ENCODE measurements at regions not wholly inside any gene's neighbourhood (a gene's known extent, or its start where the extent isn't known, plus 50 kb on each side); places are given as distances from the start of the nearest gene placed in this dataset.

DNA sequence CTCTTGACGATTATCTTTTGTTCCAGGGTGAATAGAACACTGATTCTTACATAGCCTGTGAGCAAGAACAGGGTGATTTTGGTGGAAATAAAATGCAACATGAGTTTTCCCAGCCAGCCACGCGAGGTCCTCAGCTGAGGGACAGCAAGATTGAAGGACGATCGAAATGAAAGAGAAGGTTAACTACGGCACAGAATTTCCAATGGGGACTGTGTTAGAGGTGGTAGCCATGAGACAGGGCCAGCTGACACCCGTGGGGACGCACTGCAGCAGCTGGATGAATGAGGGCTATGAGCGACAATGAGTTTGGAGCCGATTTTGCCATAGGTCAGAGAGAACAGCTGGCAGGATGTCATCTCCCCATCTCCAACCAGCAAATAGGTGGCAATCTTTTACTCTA is 243.4 kb upstream of the PELI2 start:
- Mint-ChIP-seq H3K27ac (no peak overlapping the region), H3K4me3 (no peak overlapping the region), H3K4me1 (no peaks in the 10 kb centered on the region), H3K27me3 (peaks cover 19% of the 10 kb centered on the region), H3K9me3 (no peaks in the 10 kb centered on the region), H3K36me3 (ENCODE audit: low read depth) (no peaks in the 10 kb centered on the region)
- ChIA-PET CTCF (no interaction called here), POLR2A (no interaction called here)
- DNase-seq, result no peak

DNA sequence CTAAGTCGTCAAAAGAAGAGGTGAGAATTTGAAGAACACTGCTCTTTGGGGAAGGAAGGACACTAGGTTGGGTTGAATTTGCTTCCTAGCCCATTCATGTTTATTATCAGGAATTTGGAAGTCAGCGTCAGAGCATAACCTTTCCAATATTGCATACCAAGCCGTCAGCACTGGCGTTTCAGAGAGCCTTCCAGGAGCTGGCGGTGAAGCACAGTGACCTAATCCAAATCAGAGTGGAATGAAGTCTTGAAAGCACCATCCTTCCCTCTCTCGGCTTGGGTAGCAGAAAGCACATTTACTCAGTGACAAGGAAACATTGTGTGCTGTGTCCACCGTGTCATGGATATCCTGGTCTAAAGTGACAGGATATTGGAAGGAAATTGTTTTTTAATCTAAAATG is 240.3 kb upstream of the PELI2 start:
- no peaks in the 10 kb centered on the region for H3K36me3 Mint-ChIP-seq (ENCODE audit: low read depth)
- no peak overlapping the region for H3K27ac Mint-ChIP-seq
- no peak overlapping the region for H3K4me3 Mint-ChIP-seq
- H3K9me3 Mint-ChIP-seq, result no peaks in the 10 kb centered on the region
- DNase-seq, result no peak
- H3K27me3 Mint-ChIP-seq, result peaks cover 11% of the 10 kb centered on the region
- no peaks in the 10 kb centered on the region for H3K4me1 Mint-ChIP-seq
- ChIA-PET CTCF (no interaction called here), POLR2A (no interaction called here)

DNA sequence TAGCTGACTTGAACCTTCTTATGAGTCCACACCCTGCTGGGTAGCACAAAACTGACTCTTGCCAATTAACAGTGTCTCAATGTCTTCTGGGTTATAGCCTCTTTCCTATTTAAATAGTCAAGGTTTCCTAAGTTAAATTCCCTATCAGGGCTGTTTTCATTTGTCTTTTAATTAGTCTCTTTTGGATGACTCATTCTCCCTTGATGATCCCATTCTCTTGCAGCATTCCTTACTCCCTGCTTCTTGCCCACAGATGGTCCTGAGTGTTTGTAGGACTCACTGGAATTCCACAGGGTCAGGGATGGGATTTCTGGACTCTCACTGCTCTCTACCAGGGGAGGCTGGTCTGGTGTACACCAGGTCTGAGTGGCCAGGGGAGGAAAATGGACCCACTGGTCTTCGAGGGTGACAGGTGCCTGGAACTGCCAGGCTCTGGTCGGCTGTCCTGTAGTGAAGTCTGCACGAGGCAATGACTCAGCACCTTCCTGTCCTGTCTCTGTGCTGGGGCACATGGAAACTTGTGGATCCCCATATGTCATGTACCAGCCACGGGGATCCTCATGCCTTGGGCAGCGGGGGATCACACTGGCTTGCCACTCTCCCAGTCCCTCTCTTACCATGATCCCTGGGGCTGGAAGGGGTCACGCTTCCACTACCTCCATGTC is 236.5 kb upstream of the PELI2 start:
- no peak for DNase-seq
- Mint-ChIP-seq H3K27me3 (peaks cover 19% of the 10 kb centered on the region), H3K27ac (no peak overlapping the region), H3K4me3 (no peak overlapping the region), H3K36me3 (ENCODE audit: low read depth) (no peaks in the 10 kb centered on the region), H3K9me3 (no peaks in the 10 kb centered on the region), H3K4me1 (no peaks in the 10 kb centered on the region)
- POLR2A ChIA-PET, result no interaction called here
- CTCF ChIA-PET, result no interaction called here

DNA sequence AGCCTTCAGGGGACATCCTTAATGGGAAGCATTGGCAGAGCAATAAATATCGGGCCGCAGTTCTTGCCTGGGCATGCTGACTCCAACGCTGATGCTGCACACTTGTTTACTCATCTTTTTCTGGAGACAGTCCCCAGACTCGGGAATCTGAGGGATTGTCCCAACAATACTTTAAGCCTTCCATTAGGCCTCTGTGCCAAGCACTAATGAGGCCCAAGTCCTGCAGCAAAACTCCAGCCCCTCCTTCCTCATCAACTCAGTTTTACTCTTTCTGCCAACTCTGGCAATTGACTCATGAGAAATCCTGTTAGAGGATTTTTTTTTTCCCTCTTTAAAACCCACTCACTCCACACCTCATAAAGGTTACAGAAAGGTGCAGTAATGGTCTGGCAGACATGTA is 233.4 kb upstream of the PELI2 start:
- Mint-ChIP-seq H3K4me1 (no peaks in the 10 kb centered on the region), H3K9me3 (no peaks in the 10 kb centered on the region), H3K27me3 (peaks cover 13% of the 10 kb centered on the region), H3K4me3 (no peak overlapping the region), H3K27ac (no peak overlapping the region), H3K36me3 (ENCODE audit: low read depth) (no peaks in the 10 kb centered on the region)
- POLR2A ChIA-PET, result no interaction called here
- CTCF ChIA-PET, result no interaction called here
- DNase-seq, result no peak

DNA sequence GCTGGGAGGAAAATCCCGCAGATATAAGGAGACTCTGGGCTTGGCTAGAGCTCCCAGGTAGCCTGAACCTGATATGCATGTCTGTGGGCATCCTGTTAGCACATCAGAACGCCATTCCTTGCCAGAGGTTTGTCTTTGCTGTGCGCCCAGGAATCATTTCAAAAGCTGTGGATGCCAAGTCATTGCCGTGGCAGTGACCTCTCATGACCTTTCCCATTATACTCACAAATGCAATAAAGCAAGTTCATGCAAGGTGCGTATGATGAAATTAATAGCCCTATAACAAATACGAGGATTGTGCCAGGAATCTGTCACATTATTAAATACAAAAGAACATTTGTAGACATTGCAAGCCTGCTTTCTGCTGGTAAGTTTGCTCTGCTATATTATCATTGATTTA is 229.1 kb upstream of the PELI2 start:
- no peak overlapping the region for H3K4me3 Mint-ChIP-seq
- H3K27ac Mint-ChIP-seq, result no peak overlapping the region
- H3K4me1 Mint-ChIP-seq, result no peaks in the 10 kb centered on the region
- CTCF ChIA-PET, result no interaction called here
- no peak for DNase-seq
- peaks cover 18% of the 10 kb centered on the region for H3K27me3 Mint-ChIP-seq
- H3K9me3 Mint-ChIP-seq, result no peaks in the 10 kb centered on the region
- POLR2A ChIA-PET, result no interaction called here
- no peaks in the 10 kb centered on the region for H3K36me3 Mint-ChIP-seq (ENCODE audit: low read depth)

DNA sequence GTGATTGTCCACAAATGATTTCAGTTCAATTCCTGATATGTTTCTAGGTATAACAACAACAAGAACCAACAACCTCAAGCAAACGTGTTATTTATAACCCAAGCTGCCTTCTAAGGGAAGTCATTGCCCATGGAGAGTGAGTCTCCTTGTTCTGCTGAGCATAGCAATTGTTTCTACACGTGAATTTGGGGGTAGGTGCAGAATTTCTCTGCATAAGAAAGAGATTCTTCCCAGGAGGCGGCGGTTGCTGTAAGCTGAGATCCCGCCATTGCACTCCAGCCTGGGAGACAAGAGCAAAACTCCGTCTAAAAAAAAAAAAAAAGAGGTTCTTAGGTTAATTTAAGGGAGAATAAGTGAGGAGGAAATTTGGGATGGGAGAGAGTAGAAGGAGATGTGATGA is 226.5 kb upstream of the PELI2 start:
- no peaks in the 10 kb centered on the region for H3K36me3 Mint-ChIP-seq (ENCODE audit: low read depth)
- no peaks in the 10 kb centered on the region for H3K4me1 Mint-ChIP-seq
- no peak overlapping the region for H3K4me3 Mint-ChIP-seq
- POLR2A ChIA-PET, result interaction anchor here (0.6 kb wide), 1 partner anchor 451 kb away, joined by 4 read pairs; no protein-coding TSS in a partner anchor
- H3K27me3 Mint-ChIP-seq, result peaks cover 13% of the 10 kb centered on the region
- CTCF ChIA-PET, result no interaction called here
- no peaks in the 10 kb centered on the region for H3K9me3 Mint-ChIP-seq
- no peak for DNase-seq
- no peak overlapping the region for H3K27ac Mint-ChIP-seq

DNA sequence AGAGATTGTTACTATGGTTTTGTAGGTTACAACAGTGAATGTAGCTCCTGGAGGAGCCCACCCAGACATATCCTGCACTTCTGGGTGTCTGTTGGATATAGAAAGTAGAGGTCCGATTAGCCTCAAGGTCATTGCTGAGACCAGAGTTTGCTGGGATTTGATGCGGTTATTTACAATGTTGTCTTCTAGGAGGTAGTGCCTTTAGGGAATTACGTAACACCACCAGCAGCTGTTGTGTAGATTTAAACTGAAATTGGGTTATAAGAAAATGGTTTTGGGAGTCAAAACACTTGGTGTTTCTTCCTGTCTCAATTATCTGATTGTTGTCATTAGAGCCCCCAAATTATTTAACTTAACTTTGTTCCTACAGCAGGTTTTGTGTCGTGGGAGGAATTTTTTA is 225.3 kb upstream of the PELI2 start:
- POLR2A ChIA-PET, result no interaction called here
- Mint-ChIP-seq H3K4me3 (no peak overlapping the region), H3K36me3 (ENCODE audit: low read depth) (no peaks in the 10 kb centered on the region), H3K4me1 (no peaks in the 10 kb centered on the region), H3K27ac (no peak overlapping the region), H3K27me3 (peaks cover 10% of the 10 kb centered on the region), H3K9me3 (no peaks in the 10 kb centered on the region)
- DNase-seq, result no peak
- CTCF ChIA-PET, result no interaction called here

DNA sequence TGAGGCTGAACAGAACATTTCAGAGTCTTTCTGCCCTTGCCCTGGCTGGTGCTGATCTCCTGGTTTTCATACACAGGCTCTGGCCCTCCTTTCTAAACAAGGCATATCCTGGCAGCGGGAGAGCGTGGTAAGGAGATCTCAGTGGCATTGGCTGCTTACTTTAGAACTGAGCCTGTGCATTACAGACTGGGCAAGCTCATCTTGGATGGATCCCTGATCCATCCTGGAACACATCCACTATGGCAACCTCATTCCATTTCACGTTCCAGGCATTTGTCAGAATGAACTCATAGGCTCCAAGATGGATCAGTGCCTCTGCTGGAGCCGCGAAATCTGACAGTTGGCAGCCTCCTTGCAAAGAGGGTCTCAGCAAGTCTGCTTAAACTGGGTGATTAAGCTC is 224.5 kb upstream of the PELI2 start:
- ChIA-PET POLR2A (no interaction called here), CTCF (interaction anchor here (1.2 kb wide), 1 partner anchor 162 kb away, joined by 4 read pairs; no protein-coding TSS in a partner anchor)
- Mint-ChIP-seq H3K4me3 (no peak overlapping the region), H3K4me1 (no peaks in the 10 kb centered on the region), H3K9me3 (no peaks in the 10 kb centered on the region), H3K27ac (no peak overlapping the region), H3K27me3 (peaks cover 10% of the 10 kb centered on the region), H3K36me3 (ENCODE audit: low read depth) (no peaks in the 10 kb centered on the region)
- no peak for DNase-seq

DNA sequence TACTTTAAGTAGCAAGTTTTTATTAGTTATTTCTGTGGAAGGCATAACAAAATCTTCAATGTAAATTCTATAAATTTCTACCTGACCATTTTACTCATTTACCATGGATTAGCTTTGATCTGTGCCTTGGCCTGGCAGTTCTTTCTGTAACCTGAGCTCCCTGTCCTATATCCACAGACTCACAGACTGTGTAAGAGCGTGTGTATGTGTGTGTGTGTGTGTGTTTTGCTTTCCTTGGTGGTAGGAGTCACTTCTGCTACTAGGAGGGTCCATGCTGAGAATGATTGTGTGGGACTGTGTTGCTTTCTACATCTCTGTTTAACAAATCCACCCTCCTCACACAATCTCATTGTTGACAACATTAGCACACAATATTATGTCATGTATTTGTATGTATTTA is 221.2 kb upstream of the PELI2 start:
- no peaks in the 10 kb centered on the region for H3K4me1 Mint-ChIP-seq
- no peaks in the 10 kb centered on the region for H3K36me3 Mint-ChIP-seq (ENCODE audit: low read depth)
- H3K4me3 Mint-ChIP-seq, result no peak overlapping the region
- DNase-seq, result no peak
- H3K9me3 Mint-ChIP-seq, result no peaks in the 10 kb centered on the region
- CTCF ChIA-PET, result no interaction called here
- H3K27me3 Mint-ChIP-seq, result peaks cover 6% of the 10 kb centered on the region
- POLR2A ChIA-PET, result no interaction called here
- no peak overlapping the region for H3K27ac Mint-ChIP-seq

DNA sequence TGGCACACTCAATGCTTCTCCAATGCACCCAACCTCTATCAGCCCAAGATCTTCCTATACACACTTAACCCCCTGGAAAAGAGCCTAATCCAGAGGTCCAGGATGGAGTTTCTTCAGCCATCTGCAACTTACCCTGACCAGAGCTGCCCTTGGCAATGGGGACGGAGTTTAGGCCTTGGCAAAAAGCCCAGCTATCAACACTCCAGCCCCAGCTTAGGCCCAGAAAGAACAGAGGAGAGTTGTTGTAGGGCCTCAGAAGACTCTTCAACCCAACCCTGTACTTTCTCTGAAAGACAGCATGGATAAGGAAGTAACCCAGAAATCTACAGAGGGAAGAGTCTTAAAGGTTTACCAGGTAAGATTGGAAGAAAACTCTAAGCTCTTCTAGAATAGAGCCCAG is 219.3 kb upstream of the PELI2 start:
- H3K4me3 Mint-ChIP-seq, result no peak overlapping the region
- H3K36me3 Mint-ChIP-seq (ENCODE audit: low read depth), result no peaks in the 10 kb centered on the region
- no peak for DNase-seq
- no peaks in the 10 kb centered on the region for H3K9me3 Mint-ChIP-seq
- POLR2A ChIA-PET, result no interaction called here
- peaks cover 3% of the 10 kb centered on the region for H3K27me3 Mint-ChIP-seq
- CTCF ChIA-PET, result no interaction called here
- no peaks in the 10 kb centered on the region for H3K4me1 Mint-ChIP-seq
- no peak overlapping the region for H3K27ac Mint-ChIP-seq

DNA sequence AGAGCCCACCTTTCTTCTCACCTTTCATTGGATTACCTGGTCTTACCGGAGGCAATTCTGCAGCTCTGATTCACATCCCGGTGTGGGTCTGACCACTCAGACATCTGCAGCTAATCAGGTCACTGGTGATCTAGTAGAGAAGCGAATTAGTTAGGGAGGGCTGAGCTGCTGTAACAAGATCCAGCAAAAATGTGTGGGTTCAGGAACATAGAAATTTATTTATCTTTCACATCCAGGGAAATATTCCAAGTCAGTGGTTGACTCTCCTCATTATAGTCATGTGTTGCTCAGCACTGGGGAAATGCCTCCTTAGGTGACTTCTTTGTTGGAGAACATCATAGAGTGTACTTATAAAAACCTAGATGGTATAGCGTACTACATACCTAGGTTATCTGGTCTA is 218.7 kb upstream of the PELI2 start:
- no peak overlapping the region for H3K27ac Mint-ChIP-seq
- CTCF ChIA-PET, result no interaction called here
- no peak overlapping the region for H3K4me3 Mint-ChIP-seq
- H3K4me1 Mint-ChIP-seq, result no peaks in the 10 kb centered on the region
- H3K9me3 Mint-ChIP-seq, result no peaks in the 10 kb centered on the region
- H3K27me3 Mint-ChIP-seq, result peaks cover 3% of the 10 kb centered on the region
- H3K36me3 Mint-ChIP-seq (ENCODE audit: low read depth), result no peaks in the 10 kb centered on the region
- no peak for DNase-seq
- POLR2A ChIA-PET, result no interaction called here

DNA sequence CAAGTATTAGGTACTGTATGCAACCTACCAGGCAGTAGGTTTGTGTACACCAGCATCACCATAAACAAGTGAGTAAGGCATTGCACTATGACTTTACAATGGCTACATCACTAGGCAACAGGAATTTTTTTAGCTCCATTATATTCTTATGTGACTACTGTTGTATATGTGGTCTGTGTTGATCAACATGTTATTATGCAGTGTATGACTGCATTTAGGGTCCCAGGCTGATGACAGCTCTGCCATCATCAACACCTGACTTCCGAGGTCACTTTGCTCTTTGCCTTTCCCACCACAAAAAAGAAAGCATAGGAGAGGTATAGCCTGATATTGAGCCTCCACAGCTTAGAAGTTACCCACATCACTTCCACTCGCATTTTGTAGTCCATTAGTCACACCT is 217.5 kb upstream of the PELI2 start:
- DNase-seq, result no peak
- Mint-ChIP-seq H3K4me3 (no peak overlapping the region), H3K4me1 (no peaks in the 10 kb centered on the region), H3K9me3 (no peaks in the 10 kb centered on the region), H3K36me3 (ENCODE audit: low read depth) (no peaks in the 10 kb centered on the region), H3K27ac (no peak overlapping the region), H3K27me3 (peaks cover 2% of the 10 kb centered on the region)
- POLR2A ChIA-PET, result no interaction called here
- CTCF ChIA-PET, result no interaction called here

DNA sequence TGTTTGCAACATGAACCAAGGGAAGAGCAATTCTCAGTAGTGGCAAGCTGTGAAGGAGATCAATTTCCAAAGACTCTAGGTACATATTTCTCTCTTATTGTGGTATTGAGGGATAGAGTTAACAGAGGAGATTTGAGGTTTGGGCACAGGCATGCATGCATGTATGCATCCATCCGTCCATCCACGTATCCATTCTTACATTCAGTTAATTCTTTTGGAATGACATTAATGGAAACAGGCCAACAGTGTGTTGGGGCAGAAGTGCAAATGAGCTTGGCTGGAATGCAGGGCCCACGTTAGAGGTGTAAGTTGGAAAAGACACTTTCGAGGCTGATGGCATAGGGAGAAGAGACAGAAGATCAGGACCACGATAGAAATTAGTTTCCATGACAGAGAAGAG is 216.9 kb upstream of the PELI2 start:
- Mint-ChIP-seq H3K4me3 (no peak overlapping the region), H3K4me1 (no peaks in the 10 kb centered on the region), H3K36me3 (ENCODE audit: low read depth) (no peaks in the 10 kb centered on the region), H3K9me3 (no peaks in the 10 kb centered on the region), H3K27me3 (peaks cover 2% of the 10 kb centered on the region), H3K27ac (no peak overlapping the region)
- DNase-seq, result no peak
- POLR2A ChIA-PET, result no interaction called here
- CTCF ChIA-PET, result no interaction called here

DNA sequence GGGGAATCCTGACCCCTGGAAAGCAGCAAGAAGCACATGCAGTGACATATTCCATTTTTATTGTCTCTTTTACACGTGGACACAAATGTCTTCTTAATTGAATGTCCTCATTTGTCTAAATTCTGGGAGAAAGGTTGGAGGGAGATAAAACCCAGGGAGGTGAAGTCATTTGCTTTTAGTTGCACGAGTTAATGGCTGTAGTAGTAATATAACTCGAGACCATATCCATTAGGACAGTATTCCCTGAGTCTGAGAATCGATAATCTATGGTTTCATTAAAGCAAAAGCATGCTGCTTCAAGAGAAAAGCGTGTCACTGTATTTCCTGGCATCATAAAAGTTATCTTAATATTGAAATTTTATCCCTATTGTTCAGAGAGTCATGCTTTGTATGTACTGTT is 216.0 kb upstream of the PELI2 start:
- ChIA-PET CTCF (no interaction called here), POLR2A (no interaction called here)
- Mint-ChIP-seq H3K36me3 (ENCODE audit: low read depth) (no peaks in the 10 kb centered on the region), H3K4me1 (no peaks in the 10 kb centered on the region), H3K9me3 (no peaks in the 10 kb centered on the region), H3K27ac (no peak overlapping the region), H3K27me3 (peaks cover 2% of the 10 kb centered on the region), H3K4me3 (no peak overlapping the region)
- no peak for DNase-seq

DNA sequence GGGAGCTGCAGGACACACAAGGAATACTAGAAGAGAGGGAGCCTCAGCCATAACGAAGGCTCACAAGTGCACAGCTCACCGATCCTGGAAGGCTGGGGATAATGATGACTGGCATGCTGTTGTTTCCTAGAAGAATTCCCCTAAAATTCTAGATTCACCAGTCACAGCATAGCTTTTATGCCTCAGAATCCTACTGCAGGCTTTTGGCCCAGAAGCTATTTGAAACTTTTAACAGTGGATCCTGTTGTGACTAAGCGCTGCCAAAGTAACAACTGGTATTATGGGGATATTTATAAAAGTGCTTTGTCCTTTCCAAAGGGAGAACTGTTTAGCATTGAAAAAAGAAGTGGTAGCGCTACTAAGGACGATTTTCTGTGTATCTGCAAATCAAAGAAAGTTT is 214.1 kb upstream of the PELI2 start:
- H3K27me3 Mint-ChIP-seq, result peaks cover 5% of the 10 kb centered on the region
- ChIA-PET CTCF (no interaction called here), POLR2A (no interaction called here)
- no peak for DNase-seq
- no peaks in the 10 kb centered on the region for H3K4me1 Mint-ChIP-seq
- H3K27ac Mint-ChIP-seq, result no peak overlapping the region
- H3K36me3 Mint-ChIP-seq (ENCODE audit: low read depth), result no peaks in the 10 kb centered on the region
- no peaks in the 10 kb centered on the region for H3K9me3 Mint-ChIP-seq
- H3K4me3 Mint-ChIP-seq, result no peak overlapping the region
